OCI-LY7 (cell line): ENCODE measurements at regions not wholly inside any gene's neighbourhood (a gene's known extent, or its start where the extent isn't known, plus 50 kb on each side); places are given as distances from the start of the nearest gene placed in this dataset.

Experiments used
- BruUV-seq: library from RNA; stranded (reverse); fragments of 400-500 nt; replicated peaks from 2 replicates; lab custom pipeline; 2021; lab: Mats Ljungman, UMichigan
- CTCF ChIA-PET: fragments of 300-600 bp; sonication (Branson Sonifier 250); formaldehyde crosslinking; loops from one replicate; lab custom pipeline; 2022; ENCODE audit warnings: antibody characterized with exemption; ENCODE audit not compliant: unreplicated experiment; lab: Charles Lee
- POLR2A ChIA-PET: fragments of 300-600 bp; sonication (Branson Sonifier 250); formaldehyde crosslinking; loops from one replicate; lab custom pipeline; 2022; ENCODE audit warnings: antibody characterized with exemption; lab: Charles Lee
- DNase-seq: peaks from one replicate; pipeline ENCODE4 v3.0.0-alpha.2; 2015; ENCODE audit warnings: low spot score
- H2AFZ ChIP-seq: fragments of 200-600 bp; sonication (generic), shearing (Covaris generic); 2 replicates; pipeline ENCODE4 v1.6.1; 2014; ENCODE audit warnings: mild to moderate bottlenecking, antibody characterized with exemption, low read length, moderate library complexity
- H3K27ac ChIP-seq: fragments of 200-600 bp; sonication (generic); 2 replicates; pipeline ENCODE4 v1.5.1; 2014; ENCODE audit warnings: mixed run types, low read depth, mild to moderate bottlenecking, moderate library complexity, low read length, inconsistent platforms; ENCODE audit not compliant: poor library complexity, severe bottlenecking
- H3K36me3 ChIP-seq: fragments of 200-600 bp; sonication (generic); 2 replicates; pipeline ENCODE4 v1.6.1; 2014; ENCODE audit warnings: mild to moderate bottlenecking, antibody characterized with exemption, low read length, moderate library complexity, mixed read lengths; ENCODE audit not compliant: insufficient read depth
- H3K4me1 ChIP-seq: fragments of 200-600 bp; sonication (generic); 2 replicates; pipeline ENCODE4 v1.5.1; 2014; ENCODE audit warnings: mild to moderate bottlenecking, low read length; ENCODE audit not compliant: insufficient read depth, poor library complexity, severe bottlenecking
- H3K4me2 ChIP-seq: fragments of 200-600 bp; sonication (generic); 2 replicates; pipeline ENCODE4 v1.6.1; 2014; ENCODE audit warnings: mild to moderate bottlenecking, low read length
- H3K4me3 ChIP-seq: fragments of 200-600 bp; sonication (generic); 2 replicates; pipeline ENCODE4 v1.5.1; 2014; ENCODE audit warnings: mild to moderate bottlenecking, low read depth, low read length; ENCODE audit not compliant: poor library complexity, severe bottlenecking
- H3K79me2 ChIP-seq: fragments of 200-600 bp; sonication (generic); 2 replicates; pipeline ENCODE4 v1.6.1; 2016; ENCODE audit warnings: low read depth, mild to moderate bottlenecking, low read length, moderate library complexity, mixed read lengths; ENCODE audit not compliant: insufficient read depth
- H3K9me2 ChIP-seq: fragments of 200-600 bp; sonication (generic); 2 replicates; pipeline ENCODE4 v1.6.1; 2016; ENCODE audit warnings: mild to moderate bottlenecking, low read length, mixed read lengths; ENCODE audit not compliant: insufficient read depth
- H3K9me3 ChIP-seq: fragments of 200-600 bp; sonication (generic); 2 replicates; pipeline ENCODE4 v1.6.1; 2014; ENCODE audit warnings: mild to moderate bottlenecking, mixed run types, low read length, mixed read lengths
- H4K20me1 ChIP-seq: fragments of 200-600 bp; sonication (generic); 2 replicates; pipeline ENCODE4 v1.6.1; 2014; ENCODE audit warnings: mild to moderate bottlenecking, antibody characterized with exemption, low read length, moderate library complexity, mixed read lengths; ENCODE audit not compliant: insufficient read depth
- CTCF ChIP-seq: fragments of 200-600 bp; sonication (generic); conservative IDR thresholded peaks from 2 replicates; pipeline ENCODE4 v1.5.1; 2014; ENCODE audit warnings: mild to moderate bottlenecking, antibody characterized with exemption, low read length, moderate library complexity, mixed read lengths
- EZH2phosphoT487 ChIP-seq: fragments of 200-600 bp; sonication (generic); IDR thresholded peaks from 2 replicates; pipeline ENCODE4 v1.6.1; 2018; ENCODE audit warnings: low read depth, borderline replicate concordance, mild to moderate bottlenecking, mixed run types, antibody characterized with exemption, low read length, moderate library complexity, mixed read lengths
- intact Hi-C: fragments of 100-400 bp; cut with micrococcal nuclease; formaldehyde crosslinking; loops from one replicate; pipeline ENCODE4 v1.10.0; 2022; ENCODE audit not compliant: unreplicated experiment

- no peaks in the 10 kb centered on the region for H3K79me2 ChIP-seq
- intact Hi-C loops: no loop called here
- H3K4me3 ChIP-seq: no peak overlapping the region
- H3K4me2 ChIP-seq: no peak overlapping the region
- no TSS peak for BruUV-seq
- DNase-seq: no peak
- H4K20me1 ChIP-seq: no peaks in the 10 kb centered on the region
- H3K4me1 ChIP-seq: no peaks in the 10 kb centered on the region
- no peak overlapping the region for H2AFZ ChIP-seq
- H3K36me3 ChIP-seq: no peaks in the 10 kb centered on the region
- no peaks in the 10 kb centered on the region for H3K9me2 ChIP-seq
- POLR2A ChIA-PET: interaction anchor here (0.5 to 0.7 kb wide), 2 partner anchors 18 to 1640 kb away, joined by 3 read pairs; no protein-coding TSS in a partner anchor
- no peaks in the 10 kb centered on the region for H3K9me3 ChIP-seq
- CTCF ChIA-PET: no interaction called here
- TF ChIP-seq CTCF: no peak
- TF ChIP-seq EZH2phosphoT487: no peak
- H3K27ac ChIP-seq: no peak overlapping the region
Measured at GRCh38 chr14:98198385-98198784, 1073.6 kb downstream of the BCL11B start.

DNA sequence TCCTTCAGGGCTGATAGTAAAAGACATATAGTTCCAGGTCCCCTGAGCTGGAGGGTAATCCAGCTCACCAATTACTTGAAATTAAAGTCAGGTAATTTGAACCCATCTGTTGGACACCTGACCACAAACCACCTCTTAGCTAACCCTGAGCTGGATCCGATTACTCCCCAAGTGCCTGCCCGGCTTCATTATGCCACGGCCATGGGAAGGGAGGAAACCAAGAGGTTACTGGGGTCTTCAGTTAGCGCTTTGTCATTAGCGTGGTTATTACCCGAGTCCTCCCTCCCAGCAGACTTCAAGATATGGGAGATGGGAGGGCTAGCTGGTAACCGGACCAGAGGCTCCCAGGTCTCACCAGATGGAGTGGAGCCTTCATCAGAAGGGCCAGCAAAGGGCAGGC, 1071.4 kb downstream of the BCL11B start:
- Histone ChIP-seq H3K27ac (no peak overlapping the region), H4K20me1 (no peaks in the 10 kb centered on the region), H3K4me2 (no peak overlapping the region), H2AFZ (no peak overlapping the region), H3K4me3 (no peak overlapping the region), H3K36me3 (no peaks in the 10 kb centered on the region), H3K9me3 (no peaks in the 10 kb centered on the region), H3K9me2 (no peaks in the 10 kb centered on the region), H3K79me2 (no peaks in the 10 kb centered on the region), H3K4me1 (no peaks in the 10 kb centered on the region)
- CTCF ChIA-PET: no interaction called here
- no TSS peak for BruUV-seq
- DNase-seq: no peak
- TF ChIP-seq CTCF (no peak), EZH2phosphoT487 (no peak)
- POLR2A ChIA-PET: no interaction called here
- intact Hi-C loops: no loop called here

GRCh38 chr14:98203421-98203820, 1068.6 kb downstream of the BCL11B start:
- H3K9me2 ChIP-seq: no peaks in the 10 kb centered on the region
- H3K9me3 ChIP-seq: no peaks in the 10 kb centered on the region
- H3K79me2 ChIP-seq: no peaks in the 10 kb centered on the region
- no peaks in the 10 kb centered on the region for H3K36me3 ChIP-seq
- intact Hi-C loops: no loop called here
- ChIA-PET POLR2A (no interaction called here), CTCF (no interaction called here)
- DNase-seq: no peak
- no peak overlapping the region for H2AFZ ChIP-seq
- H3K4me1 ChIP-seq: no peaks in the 10 kb centered on the region
- no peak overlapping the region for H3K4me3 ChIP-seq
- no TSS peak for BruUV-seq
- H3K4me2 ChIP-seq: no peak overlapping the region
- TF ChIP-seq EZH2phosphoT487: no peak
- TF ChIP-seq CTCF: no peak
- no peak overlapping the region for H3K27ac ChIP-seq
- H4K20me1 ChIP-seq: no peaks in the 10 kb centered on the region
